HG02852 (cell line): ENCODE measurements at regions not wholly inside any gene's neighbourhood (a gene's known extent, or its start where the extent isn't known, plus 50 kb on each side); places are given as distances from the start of the nearest gene placed in this dataset.
"Not testable (repeated sequence)": the region's sequence is repeated elsewhere in the genome, so short reads cannot be mapped to it uniquely, and the experiment has no call there.

Experiments
- ATAC-seq: cut with Tn5 transposase; IDR thresholded peaks from one replicate; pipeline ENCODE4 v1.9.1; 2021; ENCODE audit warnings: mild to moderate bottlenecking, moderate library complexity; ENCODE audit not compliant: unreplicated experiment

DNA sequence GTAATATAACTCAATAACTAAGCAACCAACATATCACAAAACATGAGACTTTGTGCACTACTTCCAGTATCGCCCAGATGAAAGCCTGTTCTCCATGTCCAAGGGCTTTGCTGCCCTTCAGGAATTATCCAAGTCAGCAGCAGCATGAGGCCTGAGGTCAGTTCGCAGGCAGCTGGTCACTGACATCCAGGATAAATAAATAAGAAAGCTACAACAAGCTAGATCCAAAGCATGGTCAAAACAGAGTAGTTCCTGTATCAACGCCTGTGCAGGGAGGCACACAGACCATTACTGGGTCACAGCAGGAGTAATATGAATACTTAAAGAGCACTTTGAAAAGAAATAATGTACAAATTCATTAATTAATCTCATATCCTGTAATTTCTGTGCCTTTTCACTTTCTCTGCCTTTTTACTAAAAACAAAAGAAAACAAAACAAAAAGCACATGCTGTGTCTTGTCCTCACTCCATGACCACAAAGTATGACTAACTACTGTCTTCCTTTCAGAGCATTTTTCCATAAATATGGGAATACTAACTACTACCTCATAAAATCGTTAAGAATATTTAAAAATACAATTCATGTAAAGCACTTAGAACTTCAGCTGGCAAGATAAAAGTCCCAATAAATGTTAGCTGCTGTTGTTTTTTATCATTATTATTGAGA, 374.9 kb upstream of the IRAK1BP1 start:
- no peak for ATAC-seq

DNA sequence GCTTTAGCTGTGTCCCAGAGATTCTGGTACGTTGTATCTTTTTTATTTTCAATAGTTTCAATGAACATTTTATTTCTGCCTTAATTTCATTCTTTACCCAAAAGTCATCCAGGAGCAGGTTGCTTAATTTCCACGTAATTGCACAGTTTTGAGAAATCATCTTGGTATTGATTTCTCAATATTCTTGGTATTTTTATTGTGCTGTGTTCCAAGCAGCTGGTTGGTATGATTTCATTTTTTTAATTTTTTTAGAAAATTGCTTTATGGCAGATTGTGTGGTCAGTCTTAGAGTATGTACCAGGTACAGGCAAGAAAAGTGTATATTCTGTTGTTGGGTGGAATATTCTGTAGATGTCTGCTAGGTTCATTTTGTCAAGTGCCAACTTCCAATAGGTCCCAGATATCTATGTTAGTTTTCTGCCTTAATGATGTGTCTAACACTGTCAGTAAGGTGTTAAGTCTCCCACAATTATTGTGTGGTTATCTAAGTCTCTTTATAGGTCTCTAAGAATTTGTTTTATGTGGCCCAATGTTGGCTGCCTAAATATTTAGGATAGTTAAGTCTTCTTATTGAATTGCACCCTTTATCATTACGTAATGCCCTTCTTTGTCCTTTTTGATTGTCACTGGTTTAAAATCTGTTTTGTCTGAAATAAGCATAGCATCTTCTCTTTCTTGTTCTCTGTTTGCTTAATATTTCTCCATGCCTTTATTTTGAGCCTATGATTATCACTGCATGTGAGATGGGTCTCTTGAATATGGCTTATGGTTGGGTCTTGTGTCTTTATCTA, 366.9 kb upstream of the IRAK1BP1 start:
- no peak for ATAC-seq

DNA sequence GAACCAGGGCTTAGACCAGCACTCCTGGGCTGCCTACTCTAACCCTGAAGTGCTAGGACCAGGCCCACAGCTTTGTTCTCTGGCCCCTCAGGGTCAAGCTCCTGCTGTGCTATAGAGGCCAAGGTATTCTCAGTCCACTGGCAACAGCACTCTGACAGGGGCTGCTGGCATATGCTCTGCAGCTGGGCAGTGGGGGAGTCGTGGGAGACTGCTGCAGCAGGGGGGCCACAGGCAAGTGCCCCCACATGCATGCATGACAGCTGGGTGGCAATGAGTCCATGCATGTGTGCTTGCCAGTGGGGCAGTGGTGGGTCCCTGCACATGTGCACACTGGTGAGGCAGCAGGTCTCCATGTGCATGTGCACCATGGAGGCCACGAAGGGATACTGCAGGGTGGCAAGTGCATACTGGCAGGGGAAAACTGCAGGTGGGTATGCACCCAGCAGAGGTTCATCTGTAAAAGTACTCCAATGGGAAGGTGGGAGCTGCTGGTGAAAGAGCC, 364.9 kb upstream of the IRAK1BP1 start:
- no peak for ATAC-seq

DNA sequence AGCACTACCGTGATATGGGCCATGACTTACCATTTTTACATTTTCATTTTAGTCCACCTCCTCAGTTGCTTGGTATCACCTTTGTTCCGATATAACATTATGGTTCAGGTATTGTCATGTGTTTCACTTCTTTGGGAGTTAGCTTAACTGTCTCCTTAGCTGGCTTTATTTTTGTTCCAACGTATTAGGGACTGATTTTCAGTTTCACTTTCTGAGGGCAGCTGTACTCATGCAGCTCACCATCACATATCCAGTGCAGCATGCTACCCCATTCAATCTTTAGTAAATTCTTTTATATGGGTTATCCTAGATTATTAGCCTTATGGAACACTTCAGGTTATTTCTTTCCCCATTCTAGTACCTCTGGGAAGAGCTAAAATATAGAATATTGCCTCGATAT, 362.2 kb upstream of the IRAK1BP1 start:
- no peak for ATAC-seq

DNA sequence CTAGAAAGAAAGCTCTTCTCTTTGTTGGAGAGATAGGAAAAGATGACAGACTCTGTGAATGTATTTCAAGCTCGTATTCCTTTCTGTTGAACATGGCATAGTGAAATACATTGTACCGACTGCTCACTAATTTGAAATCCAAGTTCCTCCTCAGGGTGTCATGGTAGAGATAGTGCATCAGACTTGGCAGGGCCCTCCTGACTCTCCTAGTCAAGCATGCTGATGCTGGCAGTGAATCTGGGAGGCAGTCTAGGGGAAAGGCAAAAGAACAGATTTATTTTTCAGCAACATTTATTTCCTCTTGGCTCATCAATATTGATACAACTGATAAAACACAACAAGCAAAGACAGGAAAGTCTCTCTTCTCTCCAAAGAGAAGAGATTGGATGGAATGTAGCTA, 356.3 kb upstream of the IRAK1BP1 start:
- no peak for ATAC-seq

DNA sequence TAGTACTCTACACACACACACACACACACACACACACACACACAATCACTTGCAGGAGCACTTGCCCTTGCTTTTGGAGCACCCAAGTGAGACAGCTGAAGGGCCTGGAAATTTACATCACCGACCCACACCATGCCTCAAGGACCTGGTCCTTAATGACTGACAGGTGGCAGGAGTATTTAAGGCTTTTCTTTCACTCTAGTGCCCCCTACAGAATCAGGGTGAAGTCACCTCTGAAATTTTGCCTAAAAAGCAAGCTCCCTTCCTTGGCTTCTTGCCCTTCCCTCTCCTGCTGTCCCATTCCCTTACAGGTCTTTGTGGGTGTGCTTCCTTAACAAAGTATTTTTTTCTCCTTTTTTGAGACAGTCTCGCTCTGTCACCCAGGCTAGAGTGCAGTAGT, 353.5 kb upstream of the IRAK1BP1 start:
- no peak for ATAC-seq

DNA sequence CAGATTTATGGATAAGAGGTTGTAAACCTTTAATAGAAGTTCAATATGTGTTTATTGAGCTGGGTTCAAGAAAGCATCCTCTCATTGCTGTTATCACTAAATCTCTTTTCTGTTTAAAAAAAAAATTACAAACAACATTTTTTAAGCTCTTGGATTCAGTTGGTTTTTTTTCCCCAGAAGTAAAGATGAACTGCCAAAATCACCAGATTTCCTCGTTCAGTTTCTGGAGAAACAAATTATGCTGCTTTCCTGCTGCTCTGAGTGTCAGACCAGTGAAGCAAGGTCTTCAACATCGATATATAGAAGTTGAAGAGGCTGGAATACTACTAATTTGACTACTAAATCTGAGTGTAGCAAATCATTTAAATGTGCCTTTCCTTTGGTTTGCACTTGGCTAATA, 352.1 kb upstream of the IRAK1BP1 start:
- ATAC-seq = no peak

DNA sequence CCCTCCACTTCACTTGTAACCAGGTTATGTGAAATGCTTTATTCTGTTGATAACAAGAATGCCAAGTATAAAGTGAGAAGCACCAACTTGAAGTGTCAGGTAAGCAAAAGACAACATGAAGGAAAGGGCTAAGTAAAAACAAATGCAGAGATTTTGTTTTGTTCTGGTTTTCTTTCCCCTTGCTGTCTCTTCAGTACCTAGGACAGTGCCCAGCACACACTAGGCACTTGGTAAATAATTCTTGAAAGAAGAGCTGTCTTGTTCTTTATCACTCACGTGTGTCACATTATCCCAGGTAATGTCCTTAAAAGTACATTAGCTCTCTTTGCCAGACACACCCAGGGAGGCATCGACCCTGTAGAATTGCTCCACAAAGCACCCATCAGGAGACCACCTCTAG, 350.0 kb upstream of the IRAK1BP1 start:
- ATAC-seq = no peak

DNA sequence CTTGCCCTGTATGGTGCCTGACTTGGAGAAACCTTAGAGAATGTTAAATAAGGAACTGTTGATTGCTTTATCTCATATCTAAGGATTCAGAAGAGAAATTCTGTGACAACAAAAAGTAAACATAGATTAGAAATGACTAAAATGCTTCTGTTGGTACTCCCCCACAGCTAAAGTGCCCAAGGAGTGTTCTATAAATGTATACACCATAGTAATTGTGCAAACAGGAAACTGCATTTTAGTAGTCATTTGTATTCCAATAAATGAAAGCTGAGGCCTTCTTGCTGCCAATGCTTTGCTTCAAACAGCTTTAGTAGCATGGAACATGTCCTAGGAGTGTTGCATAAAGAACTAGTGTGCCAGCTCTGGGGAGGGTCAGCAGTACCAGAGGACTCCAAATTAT, 343.7 kb upstream of the IRAK1BP1 start:
- ATAC-seq = no peak

DNA sequence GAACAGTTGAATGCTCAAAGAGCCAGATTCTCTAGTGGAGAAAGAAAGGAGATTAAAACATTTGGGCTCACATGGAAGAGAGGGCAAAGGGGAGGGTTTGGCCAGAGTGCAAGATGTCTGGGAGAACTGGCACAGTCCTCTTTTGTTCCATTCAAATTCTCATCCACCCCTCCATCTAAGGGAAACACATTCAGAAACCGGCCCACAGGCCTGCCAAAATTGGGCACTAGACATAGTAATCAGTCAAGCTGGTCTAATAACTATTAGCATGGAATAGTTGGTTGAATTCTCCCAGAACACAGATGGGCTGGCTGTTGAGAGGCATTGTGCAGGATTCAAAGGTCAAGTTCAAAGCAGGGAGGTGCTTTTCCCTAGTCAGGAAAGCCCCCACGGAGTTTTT, 341.4 kb upstream of the IRAK1BP1 start:
- no peak for ATAC-seq

DNA sequence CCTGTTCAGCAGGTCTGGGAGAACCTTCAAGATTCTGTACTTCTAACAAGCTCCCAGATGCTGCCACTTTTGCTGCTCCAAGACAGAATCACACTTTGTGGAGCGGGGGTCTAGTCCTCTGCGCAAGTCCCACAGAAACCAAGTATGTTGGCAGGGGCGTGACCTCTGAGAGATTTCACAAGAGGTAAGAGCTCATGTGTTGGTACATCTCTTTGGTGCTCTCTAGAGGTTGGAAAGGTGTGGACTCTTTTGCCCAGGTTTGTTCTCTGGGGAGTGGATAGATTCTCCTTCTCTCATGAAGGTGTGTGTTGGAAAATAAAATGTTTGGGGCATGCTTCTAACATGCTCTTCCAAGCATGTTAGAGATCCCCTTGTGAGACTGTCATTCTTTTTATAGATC, 340.9 kb upstream of the IRAK1BP1 start:
- ATAC-seq = no peak

DNA sequence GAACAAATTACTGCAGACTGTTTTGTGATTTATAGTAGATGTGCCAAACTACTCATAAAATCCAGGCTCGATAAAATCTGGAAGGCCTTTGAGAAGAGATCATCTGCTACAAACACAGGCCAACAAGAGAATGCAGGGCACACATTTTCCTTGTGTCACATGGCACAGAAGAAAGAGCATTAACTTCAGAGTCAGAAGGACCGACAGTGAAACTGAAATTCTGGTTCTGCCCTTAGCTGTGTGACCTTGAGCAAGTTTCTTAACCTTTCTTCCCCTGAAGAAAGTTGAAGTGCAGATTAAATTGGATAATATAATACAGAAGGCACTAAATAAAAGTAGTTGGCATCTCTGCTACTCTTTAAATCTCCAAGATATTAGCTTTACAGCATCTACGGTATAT, 338.4 kb upstream of the IRAK1BP1 start:
- ATAC-seq = no peak

DNA sequence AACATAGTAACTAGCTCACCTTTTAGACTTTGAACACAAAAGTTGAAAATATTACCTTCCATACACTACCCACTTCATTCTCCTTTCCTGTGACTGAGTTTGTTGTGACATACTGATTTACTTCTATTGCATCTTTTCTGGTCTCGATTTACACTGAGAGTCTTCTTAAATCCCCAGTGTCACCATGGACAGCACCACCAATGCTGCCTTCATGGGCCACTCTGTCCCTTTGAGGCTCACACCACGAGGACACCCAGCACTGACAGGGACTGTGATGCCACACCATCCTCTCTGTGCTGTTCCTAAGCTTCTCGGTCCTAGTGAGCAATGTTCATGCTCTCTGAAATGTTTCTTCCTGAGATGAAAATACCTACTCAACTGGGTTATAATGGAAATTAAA, 337.1 kb upstream of the IRAK1BP1 start:
- no peak for ATAC-seq

DNA sequence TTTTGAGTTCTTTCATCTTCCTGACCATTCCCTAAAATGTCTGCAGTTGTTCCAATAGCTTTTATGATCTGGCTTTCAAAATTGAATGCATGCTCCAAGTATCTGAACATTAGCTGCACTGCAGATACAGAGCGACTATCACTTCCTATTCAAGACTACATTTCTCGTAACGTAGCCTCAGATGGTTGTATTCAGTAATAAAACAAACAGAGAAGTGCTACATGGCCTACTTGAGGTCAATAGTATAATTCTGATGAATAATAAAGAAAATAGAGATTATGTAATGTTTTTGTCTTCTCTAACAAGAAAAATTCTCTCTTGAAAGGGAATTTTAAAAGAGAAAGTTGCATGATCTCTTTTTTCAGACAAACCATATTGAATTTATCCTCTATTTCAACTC, 333.9 kb upstream of the IRAK1BP1 start:
- ATAC-seq = no peak

DNA sequence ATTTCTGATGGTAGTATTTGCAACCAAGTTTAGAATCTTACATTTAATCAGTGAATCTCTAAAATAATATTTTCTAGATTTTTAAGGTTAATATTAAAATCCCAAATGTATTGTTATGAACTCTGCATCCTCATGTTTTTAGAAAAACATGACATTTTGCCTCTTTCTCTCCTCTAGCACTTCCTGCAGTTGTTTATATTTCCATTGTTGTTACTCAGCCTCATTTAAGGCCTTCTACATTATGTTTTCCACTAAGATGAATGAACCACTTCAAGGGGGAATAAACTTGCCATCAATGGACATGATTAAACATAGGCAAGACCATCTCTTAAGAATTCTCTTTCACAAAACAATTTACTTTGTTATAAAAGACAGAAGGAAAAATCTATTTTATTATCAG, 333.5 kb upstream of the IRAK1BP1 start:
- no peak for ATAC-seq

DNA sequence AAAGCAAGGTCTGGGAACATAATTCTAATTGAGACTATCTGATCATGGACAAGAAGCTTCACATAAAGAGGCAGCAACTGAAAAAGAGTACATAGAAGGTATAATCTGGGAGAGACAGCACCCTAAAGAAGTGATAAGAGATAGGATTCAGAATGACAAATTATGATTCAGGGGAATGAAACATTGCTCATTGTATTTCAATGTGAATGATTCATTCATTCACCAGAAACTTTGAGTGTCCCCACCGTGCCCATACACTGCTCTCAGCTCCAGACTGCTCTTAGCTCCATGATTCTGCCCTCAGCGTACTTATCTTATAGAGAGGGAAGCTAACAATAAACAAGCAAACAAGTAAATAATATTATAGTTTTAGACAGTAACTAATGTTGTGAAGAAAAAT, 329.3 kb upstream of the IRAK1BP1 start:
- no peak for ATAC-seq

DNA sequence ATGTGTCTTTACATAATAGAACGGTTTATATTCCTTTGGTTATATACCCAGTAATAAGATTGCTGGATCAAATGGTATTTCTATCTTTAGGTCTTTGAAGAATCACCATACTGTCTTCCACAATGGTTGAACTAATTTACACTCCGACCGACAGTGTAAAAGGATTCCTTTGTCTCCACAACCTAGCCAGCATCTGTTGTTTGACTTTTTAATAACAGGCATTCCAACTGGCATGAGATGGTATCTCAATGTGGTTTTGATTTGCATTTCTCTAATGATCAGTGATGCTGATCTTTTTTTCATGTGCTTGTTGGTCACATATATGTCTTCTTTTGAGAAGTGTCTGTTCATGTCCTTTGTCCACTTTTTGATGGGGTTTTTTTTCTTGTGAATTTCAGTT, 319.7 kb upstream of the IRAK1BP1 start:
- ATAC-seq = not testable (repeated sequence)

DNA sequence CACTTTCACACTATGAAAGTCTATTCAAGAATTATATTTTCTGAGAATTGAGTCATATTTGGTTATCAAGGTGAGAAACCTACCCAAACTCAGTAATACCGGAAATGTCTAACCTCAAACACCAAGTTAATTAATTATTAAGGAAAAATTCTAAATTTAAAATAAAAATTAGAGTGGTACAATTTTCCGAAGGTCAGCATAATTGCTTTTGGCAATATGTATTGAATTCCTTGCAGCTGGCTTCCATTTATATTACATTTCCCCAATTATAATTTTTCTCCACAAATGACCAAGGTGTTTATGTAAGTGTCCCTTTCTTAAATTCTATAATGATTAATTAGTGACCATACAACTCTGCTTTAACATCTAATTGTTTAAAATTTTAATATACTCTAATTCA, 316.0 kb upstream of the IRAK1BP1 start:
- ATAC-seq = no peak

DNA sequence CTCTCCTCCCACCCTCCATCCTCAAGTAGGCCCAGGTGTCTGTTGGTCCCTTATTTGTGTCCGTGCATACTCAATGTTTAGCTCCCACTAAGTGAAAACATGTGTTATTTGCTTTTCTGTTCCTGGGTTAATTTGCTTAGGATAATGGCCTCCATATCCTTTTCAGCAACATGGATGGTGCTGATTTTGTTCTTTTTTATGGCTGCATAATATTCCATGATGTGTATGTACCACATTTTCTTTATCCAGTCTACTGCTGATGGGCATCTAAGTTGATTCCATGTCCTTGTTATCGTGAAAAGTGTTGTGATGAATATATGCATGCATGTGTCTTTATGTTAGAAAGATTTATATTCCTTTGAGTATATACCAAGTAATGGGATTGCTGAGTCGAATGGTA, 314.9 kb upstream of the IRAK1BP1 start:
- ATAC-seq = no peak

DNA sequence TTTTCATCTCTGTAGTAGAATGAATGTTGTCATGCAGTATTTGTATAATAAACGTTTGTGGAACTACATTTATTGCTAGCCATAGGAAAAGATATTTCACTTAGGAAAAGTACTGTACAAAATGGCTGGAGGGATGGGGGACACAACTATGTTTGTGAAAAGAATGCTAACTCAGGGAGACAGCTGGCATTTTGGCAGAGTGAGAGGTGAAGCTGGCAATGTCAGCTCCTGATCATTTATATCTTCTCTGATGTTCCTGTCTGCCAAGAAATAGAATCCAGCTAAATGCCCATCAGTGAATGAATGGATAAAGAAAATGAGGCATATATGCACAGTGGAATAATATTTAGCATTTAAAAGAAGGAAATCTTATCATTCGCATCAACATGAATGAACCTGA, 313.0 kb upstream of the IRAK1BP1 start:
- no peak for ATAC-seq

DNA sequence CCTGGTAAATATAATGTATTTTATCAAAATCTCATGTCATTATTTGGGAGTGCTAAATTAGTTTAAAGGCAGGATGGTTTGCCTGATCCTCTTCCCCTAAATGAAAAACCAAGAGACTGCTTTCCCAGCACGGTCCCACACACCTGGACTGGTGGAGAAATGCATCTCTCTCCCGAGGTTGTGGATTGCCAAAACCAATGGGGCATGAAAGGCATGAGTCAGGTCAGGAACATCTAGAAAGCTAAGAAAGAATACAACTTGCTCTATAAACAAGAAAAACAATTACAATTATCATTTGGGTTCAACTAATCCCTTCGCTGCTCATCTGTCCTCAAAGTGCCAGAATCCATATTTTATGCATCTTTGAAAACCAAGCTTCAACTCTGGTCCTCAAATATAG, 308.3 kb upstream of the IRAK1BP1 start:
- ATAC-seq = no peak

DNA sequence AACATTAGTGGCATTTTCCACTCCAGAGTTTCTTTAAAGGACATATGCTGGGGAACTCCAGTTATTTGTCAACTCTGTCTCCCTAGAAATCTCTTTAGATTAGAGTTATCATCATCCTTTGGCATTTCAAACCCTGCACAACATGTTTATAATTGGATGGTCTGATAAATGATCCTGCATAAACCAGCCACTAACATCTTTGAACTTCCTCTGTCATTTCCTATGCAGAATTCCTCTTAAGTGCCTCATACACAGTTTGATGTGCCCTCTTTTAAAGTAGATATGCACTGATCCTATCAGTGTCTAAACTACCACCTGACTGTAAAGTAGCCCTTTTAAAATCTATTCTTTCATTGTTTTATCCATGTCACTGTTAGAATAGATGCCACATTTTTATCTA, 306.3 kb upstream of the IRAK1BP1 start:
- ATAC-seq = no peak

DNA sequence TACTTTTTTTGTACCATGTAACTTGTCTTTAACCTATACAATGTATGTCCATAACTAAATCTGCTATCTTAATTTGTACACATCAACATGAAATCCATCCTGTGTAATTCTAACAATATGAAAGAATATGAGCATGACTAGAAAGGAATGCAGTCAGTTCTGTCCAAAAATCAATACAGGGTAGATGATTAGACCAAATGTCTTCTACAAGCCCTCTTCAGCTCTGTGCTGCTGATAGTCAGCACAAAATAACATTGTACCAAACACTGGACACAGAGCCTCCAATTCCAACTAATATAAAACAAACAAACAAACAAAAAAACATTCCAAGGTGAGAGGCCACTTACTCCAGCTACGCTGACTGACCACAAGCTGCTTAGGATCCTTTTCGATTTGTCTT, 301.4 kb upstream of the IRAK1BP1 start:
- ATAC-seq = no peak
